Mammary epithelial cell (primary cell): ENCODE measurements at regions not wholly inside any gene's neighbourhood (a gene's known extent, or its start where the extent isn't known, plus 50 kb on each side); places are given as distances from the start of the nearest gene placed in this dataset.

Source experiments
- EZH2 ChIP-seq: IDR thresholded peaks from 2 replicates; pipeline ENCODE4 v1.6.1; 2012; ENCODE audit warnings: low read length, inconsistent platforms, borderline replicate concordance
- TF ChIP-seq, protein P1 (sequence below), 2 donors: IDR thresholded peaks in 1 of 2; conservative IDR thresholded peaks in 1 of 2; 2 replicates each; pipeline ENCODE4 v1.5.1; 2011 to 2012; ENCODE audit warnings: inconsistent platforms in 2 of 2, low read length in 2 of 2, mild to moderate bottlenecking in 2 of 2, control low read depth in 1 of 2, low read depth in 1 of 2; ENCODE audit not compliant: insufficient read depth in 1 of 2; ENCODE audit errors: extremely low read depth in 1 of 2

DNA sequence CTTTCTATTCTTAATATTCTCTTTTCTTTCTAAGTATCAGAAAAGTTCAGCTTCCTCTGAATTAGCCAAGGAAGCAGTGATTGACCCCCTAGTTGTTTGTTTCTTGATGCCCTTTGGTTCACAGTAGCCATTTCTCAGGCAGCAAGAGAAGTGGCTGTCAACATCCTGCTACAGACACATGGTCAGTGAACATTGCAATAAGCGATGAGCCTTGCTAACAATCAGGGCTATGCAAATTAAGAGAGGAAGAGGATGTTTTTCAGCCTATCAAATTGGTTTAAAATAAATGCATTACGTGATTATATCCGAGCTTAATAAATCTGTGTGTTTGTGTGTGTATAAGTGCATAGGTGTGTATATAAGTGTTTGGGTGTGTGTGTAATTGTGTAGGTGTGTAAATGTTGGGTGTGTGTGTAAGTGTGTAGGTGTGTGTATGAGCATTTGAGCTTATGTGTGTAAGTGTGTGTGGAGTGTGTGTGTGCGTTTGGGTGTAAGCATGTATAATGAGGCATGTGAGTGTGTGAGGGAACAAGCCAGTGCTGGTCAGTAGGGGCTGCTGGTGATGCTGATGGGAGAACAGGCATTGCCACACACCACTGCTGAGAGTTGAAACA is 78.1 kb upstream of the XCR1 start:
- TF ChIP-seq, protein P1, sequence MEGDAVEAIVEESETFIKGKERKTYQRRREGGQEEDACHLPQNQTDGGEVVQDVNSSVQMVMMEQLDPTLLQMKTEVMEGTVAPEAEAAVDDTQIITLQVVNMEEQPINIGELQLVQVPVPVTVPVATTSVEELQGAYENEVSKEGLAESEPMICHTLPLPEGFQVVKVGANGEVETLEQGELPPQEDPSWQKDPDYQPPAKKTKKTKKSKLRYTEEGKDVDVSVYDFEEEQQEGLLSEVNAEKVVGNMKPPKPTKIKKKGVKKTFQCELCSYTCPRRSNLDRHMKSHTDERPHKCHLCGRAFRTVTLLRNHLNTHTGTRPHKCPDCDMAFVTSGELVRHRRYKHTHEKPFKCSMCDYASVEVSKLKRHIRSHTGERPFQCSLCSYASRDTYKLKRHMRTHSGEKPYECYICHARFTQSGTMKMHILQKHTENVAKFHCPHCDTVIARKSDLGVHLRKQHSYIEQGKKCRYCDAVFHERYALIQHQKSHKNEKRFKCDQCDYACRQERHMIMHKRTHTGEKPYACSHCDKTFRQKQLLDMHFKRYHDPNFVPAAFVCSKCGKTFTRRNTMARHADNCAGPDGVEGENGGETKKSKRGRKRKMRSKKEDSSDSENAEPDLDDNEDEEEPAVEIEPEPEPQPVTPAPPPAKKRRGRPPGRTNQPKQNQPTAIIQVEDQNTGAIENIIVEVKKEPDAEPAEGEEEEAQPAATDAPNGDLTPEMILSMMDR (conservative IDR thresholded peaks at IDR 0.05 in 1 of 2, IDR thresholded peaks at IDR 0.05 in 1 of 2; ENCODE audit: extremely low read depth in 1 of 2, insufficient read depth in 1 of 2, low read depth in 1 of 2, low read length in 2 of 2) = no peak
- TF ChIP-seq EZH2 = no peak
